Psoas muscle (tissue), 7 donors: ENCODE measurements at regions not wholly inside any gene's neighbourhood (a gene's known extent, or its start where the extent isn't known, plus 50 kb on each side); places are given as distances from the start of the nearest gene placed in this dataset.
"Not testable (repeated sequence)": the region's sequence is repeated elsewhere in the genome, so short reads cannot be mapped to it uniquely, and the experiment has no call there.

ENCODE experiments used
- ATAC-seq, 4 donors: fragments of 200-7000 bp; cut with Tn5 transposase; one replicate each; pipeline ENCODE4 v1.9.1; 2020; ENCODE audit warnings: moderate library complexity in 3 of 4, mild to moderate bottlenecking in 2 of 4
- DNase-seq, 2 donors: peaks; one replicate each; pipeline ENCODE4 v3.0.0-alpha.2; 2020
- H3K27ac ChIP-seq: fragments of 200-600 bp; one replicate; pipeline ENCODE4 v1.8.0; 2022
- H3K27me3 ChIP-seq, 3 donors: fragments of 200-600 bp in 1 of 3; one replicate each; pipeline versions ENCODE4 v1.6.1 to v1.8.0; 2013 to 2022; ENCODE audit warnings: low read length in 2 of 3, mild to moderate bottlenecking in 2 of 3, moderate library complexity in 1 of 3; ENCODE audit not compliant: insufficient read depth in 3 of 3
- H3K36me3 ChIP-seq, 2 donors: fragments of 200-600 bp in 1 of 2; one replicate each; pipeline versions ENCODE4 v1.6.1 to v1.8.0; 2013 to 2022; ENCODE audit warnings: low read depth in 1 of 2, mild to moderate bottlenecking in 1 of 2, moderate library complexity in 1 of 2; ENCODE audit not compliant: insufficient read depth in 1 of 2
- H3K4me1 ChIP-seq: fragments of 200-600 bp; one replicate; pipeline ENCODE4 v1.8.0; 2022
- H3K4me3 ChIP-seq: fragments of 200-600 bp; one replicate; pipeline ENCODE4 v1.8.0; 2022; ENCODE audit warnings: mild to moderate bottlenecking
- H3K9me3 ChIP-seq: fragments of 200-600 bp; one replicate; pipeline ENCODE4 v1.8.0; 2022
- WGBS, 3 donors: extraction: QIAGEN DNeasy Blood & Tissue Kit; methylation state at CpG; one replicate each; pipeline versions ENCODE4 v1.1.6 to v1.1.7; 2013; 5-methylcytosine and 5-hydroxymethylcytosine counted together
- intact Hi-C, 2 donors: fragments of 100-400 bp; cut with DNase I; formaldehyde crosslinking; loops; one replicate each; pipeline versions ENCODE4 v1.11.0 to v1.14.2; 2022
- TF ChIP-seq, protein P1 (sequence below): fragments of 200-600 bp; IDR thresholded peaks from one replicate; pipeline ENCODE4 v1.8.0; 2022; ENCODE audit warnings: antibody characterized with exemption
- donor health status: healthy with polysubstance abuse.
- donor health status: DM: no; HTN: no; CAD: no; lungs with moderate emphysema.
- donor health status: Bipolar disorder and iron deficiency.
- donor health status: healthy.
- donor health status: DM: yes; HTN: yes; CAD: no.
- donor health status: DM: no; HTN: no; CAD: no.
- donor health status: DM: yes; HTN: yes; CAD: no.

DNA sequence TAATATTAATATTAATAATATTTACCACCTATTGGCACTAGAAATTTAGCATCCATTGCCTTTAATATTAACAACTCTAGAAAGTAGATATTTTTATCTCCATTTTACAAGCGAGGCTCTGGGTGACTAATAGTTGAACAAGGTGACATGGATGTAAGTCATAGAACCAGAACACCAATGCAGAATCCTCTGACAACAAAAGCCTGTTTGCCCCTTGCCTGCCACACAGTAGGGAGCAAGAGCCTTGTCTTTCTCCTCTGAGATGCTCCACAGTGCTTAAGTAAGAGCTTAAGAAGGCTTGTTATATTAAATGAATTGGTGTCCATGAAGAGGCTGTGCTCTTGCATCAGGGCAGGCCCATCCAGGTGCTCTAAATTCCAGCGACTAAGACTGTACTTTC, 51.2 kb upstream of the LBX1 start:
- TF ChIP-seq, protein P1, sequence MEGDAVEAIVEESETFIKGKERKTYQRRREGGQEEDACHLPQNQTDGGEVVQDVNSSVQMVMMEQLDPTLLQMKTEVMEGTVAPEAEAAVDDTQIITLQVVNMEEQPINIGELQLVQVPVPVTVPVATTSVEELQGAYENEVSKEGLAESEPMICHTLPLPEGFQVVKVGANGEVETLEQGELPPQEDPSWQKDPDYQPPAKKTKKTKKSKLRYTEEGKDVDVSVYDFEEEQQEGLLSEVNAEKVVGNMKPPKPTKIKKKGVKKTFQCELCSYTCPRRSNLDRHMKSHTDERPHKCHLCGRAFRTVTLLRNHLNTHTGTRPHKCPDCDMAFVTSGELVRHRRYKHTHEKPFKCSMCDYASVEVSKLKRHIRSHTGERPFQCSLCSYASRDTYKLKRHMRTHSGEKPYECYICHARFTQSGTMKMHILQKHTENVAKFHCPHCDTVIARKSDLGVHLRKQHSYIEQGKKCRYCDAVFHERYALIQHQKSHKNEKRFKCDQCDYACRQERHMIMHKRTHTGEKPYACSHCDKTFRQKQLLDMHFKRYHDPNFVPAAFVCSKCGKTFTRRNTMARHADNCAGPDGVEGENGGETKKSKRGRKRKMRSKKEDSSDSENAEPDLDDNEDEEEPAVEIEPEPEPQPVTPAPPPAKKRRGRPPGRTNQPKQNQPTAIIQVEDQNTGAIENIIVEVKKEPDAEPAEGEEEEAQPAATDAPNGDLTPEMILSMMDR = no peak
- 87 to 96% (median 91%) methylated on average over 2 of the region's 2 CpGs for WGBS, 3 donors
- no peak for DNase-seq
- no peak overlapping the region for H3K27ac ChIP-seq
- H3K27me3 ChIP-seq = peaks cover 0 to 9% (median 6%) of the 10 kb centered on the region in 3 donors
- intact Hi-C loops = no loop called here
- no peak for ATAC-seq
- H3K36me3 ChIP-seq = no peaks in the 10 kb centered on the region
- H3K4me1 ChIP-seq = no peaks in the 10 kb centered on the region
- H3K9me3 ChIP-seq = no peaks in the 10 kb centered on the region
- H3K4me3 ChIP-seq = no peak overlapping the region

DNA sequence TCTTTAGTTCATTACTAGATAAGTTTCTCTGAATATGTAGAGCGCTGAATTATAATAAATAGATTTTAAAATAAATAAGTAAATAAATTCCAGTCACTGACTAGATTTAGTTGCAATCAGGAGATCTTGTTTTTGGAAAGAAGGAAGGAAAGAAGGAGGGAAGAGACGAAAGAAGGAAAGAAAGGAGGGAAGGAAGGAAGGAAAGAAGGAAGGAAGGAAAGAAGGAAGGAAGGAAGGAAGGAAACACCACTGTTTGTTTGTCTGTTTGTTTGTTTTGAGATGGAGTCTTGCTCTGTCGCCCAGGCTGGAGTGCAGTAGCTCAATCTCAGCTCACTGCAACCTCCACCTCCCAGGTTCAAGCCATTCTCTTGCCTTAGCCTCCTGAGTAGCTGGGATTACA, 51.7 kb upstream of the LBX1 start:
- H3K9me3 ChIP-seq, H3K4me1 ChIP-seq, intact Hi-C loops, ATAC-seq, DNase-seq, H3K27ac ChIP-seq, H3K36me3 ChIP-seq, H3K4me3 ChIP-seq: not testable (repeated sequence)
- WGBS, 3 donors = 81 to 92% (median 85%) methylated on average over 3 of the region's 3 CpGs
- H3K27me3 ChIP-seq = peaks cover 0 to 13% (median 6%) of the 10 kb centered on the region in 3 donors

DNA sequence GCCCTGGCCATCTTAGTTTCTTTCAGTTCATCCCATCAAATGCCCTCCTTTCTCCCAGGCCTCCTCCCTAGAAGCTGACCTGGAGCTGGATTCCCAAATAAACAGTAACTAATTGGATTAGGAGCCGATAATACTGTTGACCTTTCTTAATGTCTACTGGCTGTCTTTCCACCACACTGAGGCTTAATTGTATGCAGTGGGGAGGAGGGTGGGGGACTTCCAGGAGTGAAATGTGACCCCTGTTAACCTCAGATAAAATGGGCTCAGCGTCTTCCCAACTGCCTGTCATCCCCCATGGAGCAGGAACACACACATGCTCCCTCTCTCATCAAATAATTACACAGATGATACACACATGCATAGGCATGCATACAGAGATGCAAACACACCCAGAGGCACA, 53.7 kb upstream of the LBX1 start:
- intact Hi-C loops = no loop called here
- no peak overlapping the region for H3K4me3 ChIP-seq
- ATAC-seq = no peak
- no peaks in the 10 kb centered on the region for H3K9me3 ChIP-seq
- H3K4me1 ChIP-seq = no peaks in the 10 kb centered on the region
- no peaks in the 10 kb centered on the region for H3K36me3 ChIP-seq
- TF ChIP-seq, protein P1 = no peak
- peaks cover 0 to 19% (median 6%) of the 10 kb centered on the region in 3 donors for H3K27me3 ChIP-seq
- H3K27ac ChIP-seq = no peak overlapping the region
- 63 to 72% (median 67%) methylated on average over 2 of the region's 2 CpGs for WGBS, 3 donors
- no peak for DNase-seq

DNA sequence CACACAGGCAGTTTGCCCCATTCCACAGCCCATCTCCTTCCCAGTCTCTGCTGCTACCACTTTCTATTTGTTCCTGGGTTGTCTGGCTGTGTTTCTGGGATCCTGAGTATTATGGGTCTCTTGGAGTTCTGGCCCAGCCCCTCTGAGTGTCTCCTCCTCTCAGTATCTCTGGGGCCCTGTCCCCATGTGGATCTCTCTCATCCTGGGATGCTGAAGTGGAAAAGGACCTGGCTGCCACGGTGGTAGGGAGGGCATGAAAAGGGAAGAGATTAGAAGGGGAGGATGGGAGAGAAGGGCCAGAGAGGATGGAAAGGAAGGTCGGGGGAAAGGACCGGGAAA, 54.5 kb upstream of the LBX1 start:
- Histone ChIP-seq H3K4me3 (peak overlapping the region; percentile 38), H3K27me3 (peaks cover 0 to 19% (median 6%) of the 10 kb centered on the region in 3 donors), H3K4me1 (no peaks in the 10 kb centered on the region), H3K9me3 (no peaks in the 10 kb centered on the region), H3K27ac (no peak overlapping the region), H3K36me3 (no peaks in the 10 kb centered on the region)
- ATAC-seq (no peak), DNase-seq (no peak)
- TF ChIP-seq, protein P1 = no peak
- intact Hi-C loops = no loop called here
- WGBS, 3 donors = 9 to 23% (median 20%) methylated on average over 3 of the region's 3 CpGs

DNA sequence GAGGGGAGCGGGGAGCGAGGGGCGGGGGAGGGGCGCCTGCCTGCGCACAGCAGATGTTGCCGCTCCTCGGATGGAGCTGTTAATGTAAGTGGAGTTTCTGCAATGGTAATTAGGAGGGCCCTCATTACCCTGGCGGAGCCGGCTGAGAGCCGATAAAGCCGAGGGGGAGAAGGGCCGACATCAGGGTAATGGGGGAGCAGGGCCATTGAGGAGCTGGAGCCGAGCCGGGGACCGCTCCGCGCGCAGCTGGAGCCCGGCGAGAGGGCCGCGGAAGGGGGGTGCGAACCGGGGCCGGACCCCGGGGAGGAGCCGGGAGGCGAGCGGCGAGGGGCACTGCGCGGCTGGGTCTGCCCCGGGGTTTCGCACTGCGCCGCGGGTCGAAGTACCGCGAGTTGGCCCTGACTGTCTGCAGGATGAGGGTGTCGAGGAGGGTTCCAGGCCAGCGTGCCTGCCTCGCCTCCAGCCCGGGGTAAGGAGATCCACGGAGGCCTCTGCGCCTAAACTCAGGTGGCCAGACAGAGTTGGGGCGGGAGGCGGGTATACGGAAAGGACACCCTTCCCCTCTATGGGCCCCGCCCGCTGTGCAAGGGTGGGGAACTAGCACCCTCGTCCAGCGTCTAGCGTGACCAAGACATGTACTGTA, 55.0 kb upstream of the LBX1 start:
- DNase-seq (no peak), ATAC-seq (peak in 3 of 4 donors; percentile 27 to 38 (median 28))
- Histone ChIP-seq H3K27ac (no peak overlapping the region), H3K9me3 (no peaks in the 10 kb centered on the region), H3K27me3 (peaks cover 0 to 19% (median 6%) of the 10 kb centered on the region in 3 donors), H3K4me3 (peak overlapping the region; percentile 38), H3K36me3 (no peaks in the 10 kb centered on the region), H3K4me1 (no peaks in the 10 kb centered on the region)
- WGBS, 3 donors = 15 to 22% (median 22%) methylated on average over 42 to 54 of the region's 54 CpGs
- TF ChIP-seq, protein P1 = no peak
- intact Hi-C loops = no loop called here
